Right ventricle myocardium superior (tissue), 1 donor: ENCODE measurements at regions not wholly inside any gene's neighbourhood (a gene's known extent, or its start where the extent isn't known, plus 50 kb on each side); places are given as distances from the start of the nearest gene placed in this dataset.

ENCODE experiments used
- ATAC-seq: fragments of 200-7000 bp; cut with Tn5 transposase; one replicate; pipeline ENCODE4 v1.9.1; 2020; ENCODE audit warnings: mild to moderate bottlenecking; ENCODE audit not compliant: poor library complexity
- DNase-seq: peaks from one replicate; pipeline ENCODE4 v3.0.0-alpha.2; 2020
- intact Hi-C: fragments of 100-400 bp; cut with DNase I; formaldehyde crosslinking; loops from one replicate; pipeline ENCODE4 v1.11.2; 2022
- donor health status: DM: no; HTN: yes; CAD: no; lungs with severe emphysema.

GRCh38 chr1:29672416-29673227, 436.3 kb downstream of the PTPRU start:
- DNase-seq (no peak), ATAC-seq (no peak)
- intact Hi-C loops, result no loop called here

GRCh38 chr1:29671446-29672356, 435.4 kb downstream of the PTPRU start:
- ATAC-seq, result no peak
- intact Hi-C loops, result no loop called here
- no peak for DNase-seq

- DNase-seq (no peak), ATAC-seq (no peak)
- intact Hi-C loops, result no loop called here
These were observed 434.4 kb downstream of the PTPRU start for GRCh38 chr1:29670752-29671151.

GRCh38 chr1:29669912-29670311, 433.6 kb downstream of the PTPRU start:
- DNase-seq (no peak), ATAC-seq (no peak)
- intact Hi-C loops, result no loop called here

DNA sequence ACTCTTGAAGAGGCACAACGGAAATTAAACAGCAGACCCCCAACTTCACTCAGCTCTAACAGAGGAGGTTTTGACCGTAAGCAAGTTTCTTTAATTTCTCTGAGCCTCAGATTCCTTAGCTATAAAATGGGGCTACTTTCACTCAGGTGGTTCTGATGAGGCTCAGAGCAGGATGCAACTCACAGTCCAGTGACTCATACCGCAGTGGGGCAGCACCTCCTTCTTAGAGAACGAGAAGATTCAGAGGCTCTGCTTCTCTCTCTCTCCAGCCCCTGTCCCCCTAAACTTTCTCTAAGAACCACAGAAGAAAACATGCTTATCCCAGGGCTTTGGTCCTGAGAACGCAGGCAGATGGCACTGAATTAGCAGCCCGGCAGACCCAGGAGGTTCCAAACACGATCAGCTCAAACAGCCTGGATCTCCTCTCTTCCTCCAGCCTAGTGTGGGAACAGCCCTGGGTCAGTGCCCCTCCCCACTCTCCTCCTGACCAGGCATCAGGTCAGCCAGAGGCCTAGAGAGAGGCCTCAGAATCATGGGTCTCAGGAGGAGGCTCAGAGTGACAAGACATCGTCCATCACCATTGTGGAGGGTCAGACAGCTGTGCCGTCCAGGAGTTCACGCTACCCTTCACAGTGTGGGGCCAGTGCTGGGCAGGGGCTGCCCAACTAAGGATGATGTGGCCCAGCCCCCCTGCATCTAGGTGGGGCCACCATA, 433.0 kb downstream of the PTPRU start:
- intact Hi-C loops, result no loop called here
- ATAC-seq (no peak), DNase-seq (no peak)

GRCh38 chr1:29668551-29669157, 432.3 kb downstream of the PTPRU start:
- intact Hi-C loops, result no loop called here
- ATAC-seq (no peak), DNase-seq (no peak)

- ATAC-seq (no peak), DNase-seq (no peak)
- intact Hi-C loops, result no loop called here
These were observed 431.6 kb downstream of the PTPRU start for GRCh38 chr1:29667951-29668350.

GRCh38 chr1:29664711-29665110, 428.4 kb downstream of the PTPRU start:
- no peak for ATAC-seq
- DNase-seq, result no peak
- intact Hi-C loops, result no loop called here

GRCh38 chr1:29658688-29659087, 422.4 kb downstream of the PTPRU start:
- no peak for DNase-seq
- no peak for ATAC-seq
- intact Hi-C loops, result no loop called here

DNA sequence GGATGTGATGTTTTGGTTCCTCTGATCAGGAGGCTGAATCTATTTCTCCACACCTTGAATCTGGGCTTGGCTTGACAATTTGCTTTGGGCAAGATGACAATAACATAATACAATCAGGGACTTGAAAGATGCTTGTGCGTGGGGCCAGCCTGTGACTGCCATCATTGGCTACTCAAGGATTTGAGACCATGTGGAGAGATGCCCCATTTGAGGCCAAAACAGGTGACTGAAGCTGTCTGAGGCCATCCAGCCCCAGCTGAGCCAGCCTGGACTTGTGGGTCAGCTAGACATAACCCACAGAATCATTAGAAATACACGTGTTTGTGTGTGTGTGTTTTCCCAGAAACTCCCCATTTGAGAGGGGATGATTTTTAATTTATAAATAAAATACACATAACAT, 421.5 kb downstream of the PTPRU start:
- ATAC-seq (no peak), DNase-seq (no peak)
- intact Hi-C loops, result no loop called here

DNA sequence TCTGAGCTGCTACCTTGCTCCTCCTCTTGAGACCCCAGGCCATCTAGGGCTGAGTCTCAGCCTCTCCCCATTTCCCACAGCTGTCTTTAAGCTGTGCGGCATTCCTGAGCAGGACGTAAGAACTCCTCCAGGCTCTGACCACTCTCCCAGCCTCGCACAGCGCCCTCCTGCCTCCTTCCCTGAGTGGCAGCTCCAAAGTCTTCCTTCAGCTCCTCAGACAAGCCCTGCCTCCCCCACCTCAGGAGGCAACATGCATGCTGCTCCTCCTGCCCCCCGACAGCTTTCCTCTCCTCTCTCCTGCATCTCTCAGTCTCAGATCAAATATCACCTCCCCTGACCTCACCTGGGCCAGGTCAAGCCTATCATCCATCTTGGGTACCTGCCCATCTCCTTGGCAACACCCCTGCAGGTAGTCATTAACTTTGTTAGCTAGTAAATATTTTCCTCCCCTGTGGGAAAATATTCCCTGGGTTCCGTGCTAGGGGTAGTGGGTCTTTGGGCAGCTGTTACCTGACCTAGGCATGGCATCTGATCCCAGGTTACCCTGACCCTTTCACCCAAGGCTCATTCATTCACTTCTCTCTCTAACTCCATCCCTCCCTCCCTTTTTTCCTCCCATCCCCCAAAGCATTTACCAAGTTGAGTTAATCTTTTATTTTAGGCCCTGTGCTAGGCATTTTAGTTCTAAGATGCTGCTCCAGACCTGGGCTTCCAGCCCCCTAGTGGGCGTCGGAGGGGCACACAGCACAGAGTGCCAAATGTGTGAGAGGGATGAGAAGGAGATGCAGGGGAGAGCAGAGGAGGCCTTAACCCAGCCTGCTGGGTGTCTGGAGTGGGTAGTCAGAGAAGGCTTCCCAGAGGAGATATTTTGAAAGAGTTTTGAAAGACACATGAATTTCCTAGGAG, 419.9 kb downstream of the PTPRU start:
- intact Hi-C loops, result no loop called here
- DNase-seq (no peak), ATAC-seq (no peak)

- no peak for ATAC-seq
- DNase-seq, result no peak
- intact Hi-C loops, result no loop called here
These were observed 418.8 kb downstream of the PTPRU start for GRCh38 chr1:29655145-29655544.

DNA sequence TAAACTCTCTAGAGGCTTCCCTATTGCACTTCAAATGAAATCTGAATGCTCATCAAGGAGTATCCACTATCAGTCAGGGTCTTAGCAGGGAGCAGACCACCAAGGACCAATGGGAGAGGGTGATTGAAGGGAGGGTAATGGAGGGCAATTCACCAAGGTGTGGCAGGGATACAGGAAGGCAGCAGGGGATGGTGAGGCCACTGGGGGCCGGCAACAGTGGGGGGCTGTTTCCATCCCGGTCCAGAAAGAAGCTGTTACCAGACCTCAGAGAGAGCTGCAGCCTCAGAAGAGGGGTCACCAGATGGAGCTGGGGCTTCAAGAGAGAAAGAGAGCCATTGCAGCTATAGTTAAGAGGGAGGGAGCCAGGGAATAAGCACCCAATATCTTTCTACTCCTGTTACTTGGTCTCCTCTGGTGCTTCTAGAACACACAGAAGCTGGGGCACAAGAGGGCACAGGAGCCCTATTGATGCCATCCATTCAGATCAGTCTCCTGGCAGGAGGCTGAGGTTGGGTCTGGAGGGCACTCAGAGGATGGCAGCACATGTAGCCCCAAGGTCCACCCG, 417.6 kb downstream of the PTPRU start:
- ATAC-seq (no peak), DNase-seq (no peak)
- intact Hi-C loops, result no loop called here

DNA sequence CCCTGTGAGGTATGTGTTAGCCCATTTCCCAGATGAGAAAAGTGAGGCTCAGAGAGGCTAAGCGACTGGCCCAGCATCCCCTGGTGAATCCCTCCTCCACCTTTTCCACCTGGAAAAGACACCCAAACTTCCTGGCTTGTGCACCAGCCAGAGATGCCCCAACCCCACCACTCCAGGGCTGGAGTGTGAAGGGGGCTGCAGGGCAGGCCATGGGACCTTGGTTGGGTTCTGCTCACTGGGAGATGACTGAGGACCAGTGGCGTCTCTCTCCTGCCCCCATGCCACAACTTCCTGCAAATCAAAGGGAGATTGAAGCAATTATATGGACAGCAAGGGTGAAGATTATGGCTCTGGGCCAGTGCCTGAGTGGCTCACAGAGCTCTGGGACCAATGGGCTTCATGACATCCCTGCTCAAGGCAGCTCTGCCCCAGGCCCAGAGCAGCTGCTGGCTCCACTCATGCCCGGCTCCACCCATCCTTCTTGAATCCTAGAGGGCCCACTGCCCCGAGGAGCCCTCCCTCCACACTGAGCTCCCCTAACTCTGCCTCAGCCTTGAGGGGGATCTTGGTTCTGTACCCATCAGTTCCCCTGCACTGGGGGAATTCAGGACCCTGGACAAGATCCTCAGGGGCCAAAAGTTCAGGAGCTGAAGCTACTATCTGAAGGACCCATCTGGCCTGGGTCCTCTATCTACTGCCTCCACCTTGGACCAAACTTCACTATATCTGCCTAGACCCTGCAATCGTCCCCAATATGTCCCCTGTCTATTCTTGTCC, 416.9 kb downstream of the PTPRU start:
- no peak for ATAC-seq
- DNase-seq, result no peak
- intact Hi-C loops, result no loop called here

GRCh38 chr1:29651684-29652665, 415.7 kb downstream of the PTPRU start:
- intact Hi-C loops, result no loop called here
- DNase-seq (no peak), ATAC-seq (no peak)

DNA sequence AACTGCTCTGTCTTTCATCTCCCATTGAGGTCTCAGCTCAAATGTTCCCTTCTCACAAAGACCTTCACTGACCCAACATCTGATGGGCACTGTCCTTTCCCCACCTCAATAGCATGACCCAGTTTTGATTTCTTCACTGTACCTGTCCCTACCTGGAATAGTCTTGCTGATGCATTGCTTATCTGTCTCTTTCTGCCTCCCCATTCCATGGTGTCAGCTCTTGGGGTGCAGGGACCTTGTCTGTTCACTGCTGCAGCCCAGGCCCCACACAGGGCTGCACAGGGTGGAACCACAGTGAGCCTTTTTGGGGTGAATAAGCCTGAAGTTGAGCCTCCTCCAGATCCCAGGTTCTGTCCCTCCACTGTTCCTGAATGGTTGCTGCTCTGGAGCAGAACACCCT, 414.9 kb downstream of the PTPRU start:
- intact Hi-C loops, result no loop called here
- no peak for DNase-seq
- no peak for ATAC-seq
